HG02943 (cell line): ENCODE measurements at regions not wholly inside any gene's neighbourhood (a gene's known extent, or its start where the extent isn't known, plus 50 kb on each side); places are given as distances from the start of the nearest gene placed in this dataset.
"Not testable (repeated sequence)": the region's sequence is repeated elsewhere in the genome, so short reads cannot be mapped to it uniquely, and the experiment has no call there.

Experiments
- ATAC-seq: cut with Tn5 transposase; IDR thresholded peaks from one replicate; pipeline ENCODE4 v1.9.1; 2021; ENCODE audit warnings: mild to moderate bottlenecking, low read depth, moderate library complexity; ENCODE audit not compliant: unreplicated experiment

DNA sequence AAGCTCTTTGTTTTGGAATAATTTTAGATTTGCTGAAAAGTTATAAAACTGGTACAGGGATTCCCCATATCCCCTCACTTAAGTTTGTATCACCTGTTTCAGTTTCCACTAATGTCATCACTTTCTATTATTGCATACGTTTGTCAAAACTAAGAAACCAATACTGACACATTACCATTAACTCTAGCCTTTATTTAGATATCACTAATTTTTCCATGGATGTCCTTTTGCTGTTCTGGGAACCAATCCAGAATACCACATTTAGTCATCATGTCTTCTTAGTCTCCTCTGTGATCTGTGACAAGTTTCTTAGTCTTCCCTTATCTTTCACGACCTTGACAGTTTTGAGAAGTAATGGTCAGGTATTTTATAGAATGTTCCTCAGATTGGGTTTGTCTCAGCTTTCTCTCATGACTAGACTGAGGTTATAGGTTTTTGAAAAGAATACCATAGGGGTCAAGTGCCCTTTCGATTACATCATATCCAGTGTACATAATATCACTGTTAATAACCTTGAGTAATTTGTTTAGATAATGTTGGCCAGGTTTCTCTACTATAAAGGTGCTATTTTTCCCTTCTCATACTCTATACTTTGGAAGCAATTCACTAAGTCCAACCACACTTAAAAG lies 51.9 kb upstream of the NMUR2 start:
- no peak for ATAC-seq

DNA sequence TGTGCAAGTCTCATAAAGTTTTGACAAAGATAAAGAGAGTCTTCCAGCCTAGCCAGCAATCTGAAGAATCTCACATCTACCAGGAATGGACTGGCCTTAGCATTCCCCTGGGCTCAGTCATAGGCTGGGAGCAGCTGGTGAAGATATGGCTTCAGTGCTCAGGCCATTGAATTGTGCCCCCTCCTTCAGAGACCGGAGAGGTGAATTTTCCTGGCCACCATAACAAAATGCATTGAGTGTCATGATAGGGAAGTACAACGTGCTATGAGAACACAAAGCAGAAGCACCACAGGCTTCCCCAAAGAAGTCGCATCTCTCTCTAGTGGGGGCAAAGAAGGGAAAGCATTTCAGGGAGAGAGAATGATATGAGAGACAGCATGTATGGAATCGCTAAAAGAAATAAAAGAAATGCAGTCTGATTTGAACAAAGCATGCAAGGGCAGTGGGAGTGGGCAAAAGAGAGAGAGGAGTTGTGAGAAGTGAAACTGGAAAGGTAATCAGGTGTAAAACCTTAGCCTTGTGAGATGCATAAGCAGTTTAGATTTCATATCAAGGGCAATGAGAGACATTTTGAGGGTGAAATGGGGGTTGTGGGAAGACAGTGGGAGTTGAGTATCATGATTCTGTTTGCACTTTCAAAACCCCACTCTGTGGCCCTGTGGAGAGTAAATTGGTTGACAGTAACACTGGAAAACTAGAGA lies 57.1 kb upstream of the NMUR2 start:
- ATAC-seq = peak; percentile 75

DNA sequence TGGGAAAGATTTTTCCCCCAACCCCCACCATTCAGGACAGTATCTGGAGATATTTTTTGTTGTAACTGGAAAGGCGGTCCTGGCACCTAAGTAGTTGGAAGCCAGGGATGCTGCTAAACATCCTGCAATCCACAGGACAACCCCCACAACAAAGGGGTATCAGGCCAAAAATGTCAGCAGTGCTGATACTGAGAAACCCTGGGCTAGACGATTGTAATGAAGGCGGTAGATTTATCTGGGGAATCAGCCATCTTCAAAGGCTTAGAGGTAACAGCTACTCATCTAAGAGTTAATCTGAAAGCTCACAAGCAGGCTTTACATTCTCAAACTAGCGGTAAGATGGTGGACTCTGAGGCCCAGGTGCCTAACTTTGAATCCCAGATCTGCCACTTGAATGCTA lies 59.0 kb upstream of the NMUR2 start:
- no peak for ATAC-seq

DNA sequence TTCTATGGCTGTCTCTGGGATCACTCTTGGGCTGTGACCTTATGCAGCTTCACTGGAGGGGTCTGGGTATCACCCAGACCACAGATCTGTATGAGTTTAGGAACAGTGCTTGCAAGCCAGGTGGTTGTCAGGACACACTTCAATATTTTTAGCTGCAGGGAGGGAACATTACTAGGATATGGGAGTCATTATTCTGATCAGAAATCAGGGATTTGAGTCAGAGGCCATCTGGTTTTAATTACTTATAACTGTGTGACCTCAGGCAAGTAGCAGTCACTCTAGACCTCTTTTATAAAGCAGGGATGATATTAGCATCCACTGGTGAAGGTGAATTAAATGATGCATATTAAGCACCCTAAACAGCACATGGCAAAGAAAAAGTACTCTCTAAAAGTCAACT lies 60.1 kb upstream of the NMUR2 start:
- ATAC-seq = no peak

DNA sequence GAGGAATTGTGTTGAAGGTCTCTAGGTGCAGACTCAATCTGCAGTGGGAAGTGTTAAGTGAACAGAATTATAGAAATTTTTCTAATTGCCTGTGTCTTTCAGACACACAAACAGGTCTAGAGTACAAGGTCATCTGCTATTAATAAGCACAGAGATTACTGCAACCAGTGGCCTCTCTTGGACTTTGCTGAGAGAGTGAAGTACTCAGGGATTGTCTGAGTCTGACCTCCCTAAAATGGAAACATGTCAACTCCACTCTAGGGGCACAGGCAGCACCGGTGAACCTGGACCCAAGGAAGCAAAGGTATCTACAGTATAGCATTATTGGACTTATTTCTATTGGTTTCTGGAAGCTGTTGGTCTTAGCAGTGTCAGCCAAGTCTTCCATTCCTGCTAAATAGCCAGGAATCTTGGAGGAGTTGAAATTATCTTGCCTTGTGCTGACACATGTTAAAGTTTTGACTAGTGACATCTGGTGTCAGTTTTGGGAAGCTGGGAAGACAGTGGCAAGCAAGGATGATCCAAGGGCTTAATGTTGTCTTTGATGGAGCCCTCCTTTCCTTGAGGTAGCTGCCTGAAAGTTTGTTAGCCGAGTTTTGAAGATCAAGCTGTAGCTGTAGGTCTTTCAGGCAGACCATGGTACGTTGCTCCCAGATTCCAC lies 61.1 kb upstream of the NMUR2 start:
- ATAC-seq = no peak

DNA sequence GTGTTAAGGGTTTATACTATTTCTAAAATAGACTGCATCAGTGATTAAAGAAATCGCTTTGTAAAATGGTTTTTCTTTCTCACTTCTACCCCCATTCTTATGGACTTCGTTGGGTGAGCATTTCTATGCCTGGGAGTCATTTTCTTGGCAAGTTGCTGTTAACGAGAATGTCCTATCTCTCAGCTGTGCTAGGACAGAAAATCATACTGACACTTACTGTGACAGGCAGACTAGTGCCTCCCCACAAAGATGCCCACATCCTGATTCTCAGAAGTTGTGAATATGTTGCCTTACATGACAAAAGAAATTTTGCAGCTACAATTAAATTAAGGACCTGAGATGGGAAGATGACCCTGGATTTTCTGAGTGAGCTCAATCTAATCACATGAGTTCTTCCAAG lies 65.1 kb upstream of the NMUR2 start:
- ATAC-seq = no peak

DNA sequence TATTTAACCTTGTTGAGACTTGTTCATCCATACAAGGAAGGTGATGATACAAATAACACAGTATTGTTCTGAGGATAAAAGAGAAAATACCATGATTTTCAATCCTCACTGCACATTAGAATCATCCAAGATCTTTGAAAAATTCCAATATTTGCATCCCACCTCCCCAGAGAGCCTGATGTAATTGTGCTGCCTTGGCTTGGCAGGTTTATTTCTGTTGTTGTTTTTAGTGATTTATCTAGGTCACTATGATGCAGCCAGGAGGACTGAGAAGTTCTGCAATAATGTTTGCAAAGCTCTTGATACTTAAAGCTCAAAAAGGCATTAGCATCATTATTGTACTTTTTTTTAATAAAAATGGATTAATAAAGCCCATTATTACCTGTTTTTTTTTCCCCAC lies 67.0 kb upstream of the NMUR2 start:
- no peak for ATAC-seq

DNA sequence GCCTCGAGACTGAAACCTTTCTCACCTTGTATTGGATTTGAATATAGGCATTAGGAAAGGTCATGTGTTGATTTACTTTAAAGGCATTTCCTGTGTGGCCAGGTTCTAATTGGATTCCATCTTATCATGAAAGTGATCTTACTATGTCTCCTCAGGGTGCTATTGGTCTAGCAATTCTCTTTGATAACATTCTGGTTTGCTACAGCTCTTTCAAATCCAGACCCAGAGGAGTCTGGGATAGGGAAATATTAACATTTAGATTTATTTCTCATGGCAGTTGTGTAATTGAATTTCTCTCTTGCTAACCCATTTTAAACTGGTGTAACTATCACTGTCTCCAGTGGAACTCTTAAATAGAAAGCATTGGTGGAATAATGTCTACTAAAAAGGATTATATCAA lies 69.9 kb upstream of the NMUR2 start:
- no peak for ATAC-seq

DNA sequence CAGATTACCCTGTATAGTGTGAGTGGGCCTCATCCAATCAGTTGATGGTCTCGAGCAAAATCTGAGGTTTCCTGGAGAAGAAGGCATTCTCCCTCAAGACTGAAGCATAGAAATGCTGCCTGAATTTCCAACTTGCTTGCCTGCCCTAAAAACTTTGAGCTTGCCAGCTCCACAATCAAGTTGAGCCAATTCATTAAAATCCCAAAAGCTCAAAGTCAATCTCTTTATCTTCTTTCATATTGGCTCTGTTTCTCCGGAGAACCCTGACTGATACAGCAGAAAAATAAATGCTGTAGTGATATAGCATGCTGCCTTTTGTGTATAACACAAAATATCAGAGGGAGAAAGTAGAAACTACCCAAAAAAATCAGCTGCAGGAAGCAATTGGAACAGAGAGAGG lies 72.5 kb upstream of the NMUR2 start:
- no peak for ATAC-seq

DNA sequence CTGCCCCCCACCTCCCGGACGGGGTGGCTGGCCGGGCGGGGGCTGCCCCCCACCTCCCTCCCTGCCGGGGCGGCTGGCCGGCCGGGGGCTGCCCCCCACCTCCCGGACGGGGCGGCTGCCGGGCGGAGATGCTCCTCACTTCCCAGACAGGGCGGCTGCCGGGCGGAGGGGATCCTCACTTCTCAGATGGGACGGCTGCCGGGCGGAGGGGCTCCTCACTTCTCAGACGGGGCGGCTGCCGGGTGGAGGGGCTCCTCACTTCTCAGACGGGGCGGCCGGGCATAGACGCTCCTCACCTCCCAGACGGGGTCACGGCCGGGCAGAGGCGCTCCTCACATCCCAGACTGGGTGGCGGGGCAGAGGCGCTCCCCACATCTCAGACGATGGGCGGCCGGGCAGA lies 74.8 kb upstream of the NMUR2 start:
- ATAC-seq = not testable (repeated sequence)

DNA sequence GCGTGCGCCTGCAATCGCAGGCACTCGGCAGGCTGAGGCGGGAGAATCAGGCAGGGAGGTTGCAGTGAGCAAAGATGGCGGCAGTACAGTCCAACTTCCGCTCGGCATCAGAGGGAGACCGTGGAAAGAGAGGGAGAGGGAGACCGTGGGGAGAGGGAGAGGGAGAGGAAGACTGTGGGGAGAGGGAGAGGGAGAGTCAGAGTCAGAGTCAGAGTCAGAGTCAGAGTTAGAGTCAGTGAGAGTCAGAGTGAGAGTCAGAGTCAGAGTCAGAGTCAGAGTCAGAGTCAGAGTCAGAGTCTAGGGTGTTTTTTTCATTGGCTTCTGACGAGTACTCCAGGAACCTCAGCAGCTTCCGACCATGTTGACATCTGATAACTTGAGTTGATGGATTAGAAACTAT lies 75.6 kb upstream of the NMUR2 start:
- not testable (repeated sequence) for ATAC-seq

DNA sequence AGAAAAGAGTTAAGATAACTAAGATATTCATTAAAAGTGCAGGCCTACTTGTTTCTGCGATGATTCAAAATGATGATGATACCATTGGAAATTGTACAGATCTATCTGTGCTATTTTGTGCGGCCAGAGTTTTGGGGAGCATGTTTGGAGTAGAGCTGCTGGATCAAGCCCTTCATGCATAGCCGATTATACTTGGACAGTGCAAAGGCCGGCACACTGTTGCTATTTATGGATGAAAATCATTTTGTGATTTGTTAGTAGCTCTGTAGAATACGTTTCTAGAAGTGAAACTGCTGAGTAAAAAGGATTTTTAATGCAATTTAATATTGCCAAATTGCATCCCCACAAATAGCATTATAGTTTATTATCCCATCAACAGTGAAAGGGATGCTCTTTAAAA lies 82.1 kb upstream of the NMUR2 start:
- ATAC-seq = no peak

DNA sequence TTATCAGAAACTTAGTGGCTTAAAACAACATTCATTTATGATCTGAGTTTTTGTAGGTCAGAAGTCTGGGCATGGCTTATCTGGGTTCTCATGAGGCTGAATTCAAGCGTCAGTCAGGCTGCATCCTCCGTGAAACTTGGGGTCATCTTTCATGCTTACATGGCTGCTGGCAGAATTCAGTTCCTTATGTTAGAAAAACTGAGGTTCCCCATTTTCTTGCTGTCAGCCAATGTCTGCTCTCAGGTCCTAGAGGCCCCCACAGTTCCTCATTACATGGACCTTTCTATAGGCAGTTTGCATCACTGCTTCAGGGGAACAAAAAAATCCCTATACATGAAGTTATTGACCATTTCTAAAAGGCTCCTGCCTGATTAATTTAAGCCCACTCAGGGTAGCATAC lies 83.8 kb upstream of the NMUR2 start:
- ATAC-seq = no peak

DNA sequence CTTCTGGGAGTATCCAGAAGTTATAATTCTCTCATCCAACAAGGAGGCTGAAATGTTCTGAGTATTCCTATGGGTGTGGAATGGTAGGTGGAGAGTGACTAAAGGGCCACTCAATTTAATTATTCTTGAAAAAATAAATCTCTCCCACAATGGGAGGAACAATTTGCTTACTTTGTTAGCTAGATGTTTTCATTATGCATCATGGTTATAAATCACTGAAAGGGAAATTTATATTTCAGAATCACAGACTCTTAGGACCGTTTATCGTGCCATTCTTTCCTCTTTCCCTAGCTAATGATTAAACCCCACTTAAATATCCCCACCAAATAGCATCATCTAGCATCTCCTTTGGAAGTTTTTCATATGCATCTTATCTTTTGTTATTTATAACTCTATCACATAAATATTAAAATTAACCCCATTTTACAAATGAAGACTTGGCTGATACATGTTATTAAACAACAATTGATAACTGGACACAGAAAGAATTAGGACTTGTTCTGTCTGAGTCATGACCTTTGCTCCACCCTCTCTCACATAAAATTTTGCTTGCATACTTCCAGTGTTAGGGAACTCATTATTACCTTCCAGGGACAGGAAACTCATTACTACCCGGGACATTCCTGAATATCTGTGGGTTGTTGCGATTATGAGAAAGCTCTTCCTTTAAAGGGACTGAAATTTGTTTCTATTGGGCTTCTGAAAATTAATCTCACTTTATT lies 94.9 kb upstream of the NMUR2 start:
- no peak for ATAC-seq

DNA sequence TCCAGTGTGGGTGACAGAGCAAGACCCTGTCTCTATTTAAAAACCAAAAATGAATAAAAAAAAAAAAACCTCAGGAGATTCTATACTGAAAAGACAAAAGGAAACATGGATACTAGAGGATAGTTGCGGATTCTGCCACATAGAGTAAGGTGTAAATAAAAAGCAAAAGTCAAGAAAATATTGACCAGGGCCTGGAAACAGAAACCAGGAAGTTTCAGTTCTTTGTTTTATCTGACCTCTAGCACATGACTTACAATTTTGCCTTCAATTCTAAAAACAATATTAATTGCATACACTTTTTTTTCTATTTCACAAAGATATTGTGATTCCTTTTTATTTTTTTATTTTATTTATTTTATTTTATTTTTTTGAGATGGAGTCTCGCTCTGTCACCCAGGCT lies 96.2 kb upstream of the NMUR2 start:
- ATAC-seq = no peak

DNA sequence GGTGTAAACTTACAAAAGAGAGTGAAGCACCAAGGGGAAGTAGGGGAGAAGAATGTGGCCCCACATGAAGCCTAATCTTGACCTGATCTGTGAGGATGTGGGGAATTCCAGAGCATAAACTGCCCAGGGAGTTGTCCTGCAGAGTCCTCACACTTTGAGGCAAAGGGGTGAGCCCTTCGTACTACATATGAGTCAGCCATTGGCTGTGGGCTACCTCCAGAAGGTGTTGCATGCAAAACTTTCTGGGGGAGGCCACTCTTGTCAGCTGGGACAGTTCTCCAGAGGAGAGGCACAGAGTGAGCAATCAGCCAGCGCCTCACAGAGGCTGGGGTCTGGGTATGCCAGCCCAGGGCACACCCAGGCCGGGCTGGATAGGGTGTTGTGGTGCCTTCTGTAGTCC lies 98.1 kb upstream of the NMUR2 start:
- ATAC-seq = no peak

DNA sequence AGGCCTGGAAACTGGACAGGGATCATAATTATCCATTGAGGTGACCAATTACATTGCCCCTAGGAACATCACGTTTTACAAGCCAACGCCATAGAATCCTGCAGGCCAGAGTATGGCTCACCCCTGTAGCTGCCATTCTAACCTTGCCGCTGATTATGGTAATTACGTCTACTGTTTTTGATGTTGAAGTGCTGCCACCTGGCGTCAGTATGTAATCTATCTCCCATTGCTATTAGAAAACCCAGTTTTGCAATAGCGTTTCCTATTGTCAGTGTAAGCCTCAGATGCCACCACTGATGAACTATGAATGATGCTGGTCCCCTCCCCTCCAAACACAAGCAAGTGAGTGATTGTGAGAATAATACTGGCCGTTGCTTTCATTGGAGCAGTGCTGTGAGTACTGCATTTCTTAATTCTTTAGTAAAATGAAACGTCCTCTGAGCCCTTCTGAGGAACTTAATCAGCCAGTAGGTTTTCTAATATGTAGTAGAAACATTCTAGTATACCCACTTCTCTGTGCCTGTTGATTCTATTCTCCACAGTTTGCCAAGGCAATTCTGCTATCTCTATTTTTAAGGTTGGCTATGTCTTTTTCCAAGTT lies 100.5 kb upstream of the NMUR2 start:
- peak; percentile 79 for ATAC-seq

DNA sequence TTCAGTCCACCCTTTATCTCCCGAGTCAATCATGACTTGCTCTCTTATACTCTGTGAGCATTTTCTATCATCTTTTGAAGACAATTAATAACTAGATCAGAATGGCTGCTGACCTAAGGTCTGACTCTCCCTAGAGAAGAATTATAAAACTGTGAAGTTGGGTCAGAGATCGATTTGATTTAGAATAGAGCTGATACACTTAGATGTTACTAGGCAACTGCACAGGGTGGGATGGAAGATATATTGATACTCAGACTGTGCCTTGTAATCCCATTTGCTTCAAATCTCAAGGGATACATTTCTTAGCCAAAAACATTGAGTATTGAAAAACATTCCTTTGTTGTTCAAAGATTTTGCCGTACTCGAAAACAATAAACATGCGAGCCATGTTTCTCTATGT lies 106.0 kb upstream of the NMUR2 start:
- ATAC-seq = no peak

DNA sequence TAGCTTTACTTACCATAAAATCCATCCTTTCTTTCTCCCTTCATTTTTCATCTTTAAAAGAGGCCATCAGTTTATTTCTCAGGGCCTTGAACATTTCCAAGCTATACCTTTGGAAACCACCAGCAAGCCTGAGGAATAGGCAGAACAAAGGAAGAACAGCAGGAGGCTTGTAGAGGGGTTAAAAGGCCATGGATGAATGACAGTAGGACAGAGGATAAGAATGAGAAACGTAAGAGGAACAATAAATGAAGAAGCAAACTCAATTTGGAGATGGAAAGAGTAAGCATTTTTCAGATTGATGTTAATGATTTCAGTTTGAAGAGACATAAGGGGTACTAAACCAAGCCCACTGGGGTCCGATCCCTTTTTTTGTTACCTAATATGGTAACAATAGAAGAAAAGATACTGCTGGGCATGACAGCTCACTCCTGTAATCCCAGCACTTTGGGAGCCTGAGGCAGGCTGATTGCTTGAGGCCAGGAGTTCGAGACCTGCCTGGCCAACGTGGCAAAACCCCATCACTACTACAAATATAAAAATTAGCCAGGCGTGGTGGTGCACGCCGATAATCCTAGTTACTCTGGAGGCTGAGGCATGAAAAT lies 106.6 kb upstream of the NMUR2 start:
- ATAC-seq = no peak

DNA sequence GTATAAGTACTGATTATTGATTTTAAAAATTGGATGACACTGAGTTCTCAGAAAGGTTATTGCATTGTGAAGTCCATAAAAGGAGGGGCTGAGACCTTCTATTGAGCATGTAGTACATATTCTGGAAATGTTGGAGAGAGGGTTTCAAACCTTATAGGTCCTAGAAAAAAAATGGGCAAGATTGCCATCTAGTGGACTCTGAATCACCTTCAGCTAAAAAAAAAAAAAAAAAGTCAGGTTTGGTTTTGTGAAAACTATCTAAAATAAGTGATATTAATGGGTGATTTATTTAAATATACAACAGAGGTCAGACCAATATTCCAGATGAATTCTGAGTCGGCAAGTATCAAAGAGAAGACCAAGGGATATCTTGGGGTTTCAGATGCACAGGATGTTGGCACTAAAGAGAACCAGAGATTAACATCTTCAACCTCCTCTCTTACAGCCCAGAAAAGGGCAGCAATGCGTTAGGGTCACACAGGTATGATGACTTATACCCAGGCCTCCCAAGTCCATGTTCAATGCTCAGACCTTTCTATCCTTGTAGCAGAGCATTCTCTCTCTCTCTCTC lies 109.8 kb upstream of the NMUR2 start:
- ATAC-seq = no peak
